Esophagus squamous epithelium (tissue), 5 donors: ENCODE measurements at regions not wholly inside any gene's neighbourhood (a gene's known extent, or its start where the extent isn't known, plus 50 kb on each side); places are given as distances from the start of the nearest gene placed in this dataset.

ENCODE experiments used
- DNase-seq: peaks from one replicate; lab custom pipeline; 2025; lab: John Stamatoyannopoulos, UW
- H3K27ac ChIP-seq, 4 donors: fragments of 200-600 bp; sonication (generic); one replicate each; pipeline ENCODE4 v1.5.1; 2016 to 2019; ENCODE audit warnings: mild to moderate bottlenecking in 1 of 4
- H3K27me3 ChIP-seq, 4 donors: fragments of 200-600 bp; sonication (generic); 1 replicate in 3 of 4; 2 replicates in 1 of 4; pipeline versions ENCODE4 v1.5.1 to v1.6.0; 2017 to 2021; ENCODE audit warnings: antibody characterized with exemption in 1 of 4
- H3K36me3 ChIP-seq, 3 donors: fragments of 200-600 bp; sonication (generic); one replicate each; pipeline ENCODE4 v1.5.1; 2016 to 2019
- H3K4me1 ChIP-seq, 3 donors: fragments of 200-600 bp; sonication (generic); one replicate each; pipeline ENCODE4 v1.5.1; 2017 to 2019
- H3K4me3 ChIP-seq, 4 donors: fragments of 200-600 bp; sonication (generic); 1 replicate in 3 of 4; 2 replicates in 1 of 4; pipeline ENCODE4 v1.5.1; 2016 to 2019; ENCODE audit warnings: mild to moderate bottlenecking in 2 of 4, moderate library complexity in 1 of 4
- H3K9me3 ChIP-seq, 3 donors: fragments of 200-600 bp; sonication (generic); one replicate each; pipeline ENCODE4 v1.5.1; 2016 to 2019
- POLR2A ChIP-seq, 4 donors: fragments of 450-650 bp; IDR thresholded peaks; one replicate each; pipeline ENCODE4 v1.6.1; 2017; ENCODE audit warnings: antibody characterized with exemption in 4 of 4, mild to moderate bottlenecking in 4 of 4, moderate library complexity in 3 of 4
- WGBS, 2 donors: methylation state at CpG; one replicate each; pipeline ENCODE4 v1.1.5; 2018; 5-methylcytosine and 5-hydroxymethylcytosine counted together
- intact Hi-C: fragments of 100-400 bp; cut with DNase I; formaldehyde crosslinking; loops from one replicate; pipeline ENCODE4 v1.15.0; 2022
- TF ChIP-seq, protein P1 (sequence below), 6 experiments: fragments of 450-650 bp in 4 of 6; fragments of 200-600 bp in 2 of 6; sonication (generic) in 2 of 6; IDR thresholded peaks; one replicate each; pipeline ENCODE4 v1.5.1; 2016 to 2019; ENCODE audit warnings: antibody characterized with exemption in 6 of 6, mild to moderate bottlenecking in 4 of 6, moderate library complexity in 4 of 6
- donor health status: DM: yes; HTN: yes; CAD: no.

DNA sequence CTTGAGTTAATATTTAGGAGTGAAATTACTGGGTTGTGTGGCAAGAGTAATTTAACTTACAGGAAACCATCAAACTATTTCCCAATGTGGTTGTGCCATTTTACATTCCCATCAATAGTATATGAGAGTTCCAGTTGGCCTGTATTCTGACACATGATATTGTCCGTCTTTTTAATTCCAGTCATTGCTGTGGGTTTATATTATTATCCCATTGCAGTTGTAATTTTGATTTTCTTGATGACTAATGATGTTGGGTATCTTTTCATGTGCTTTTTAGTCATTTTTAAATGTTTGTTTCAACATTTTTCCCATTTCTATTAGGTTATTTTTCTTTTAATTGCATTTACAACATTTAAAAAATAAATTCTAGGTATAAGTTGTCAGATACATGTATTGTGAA lies 614.0 kb downstream of the UTRN start:
- Histone ChIP-seq H3K36me3 (no peaks in the 10 kb centered on the region), H3K27me3 (no peaks in the 10 kb centered on the region), H3K4me3 (no peak overlapping the region), H3K4me1 (no peaks in the 10 kb centered on the region), H3K27ac (no peak overlapping the region), H3K9me3 (peaks cover 0 to 13% (median 0%) of the 10 kb centered on the region in 3 donors)
- no peak for DNase-seq
- TF ChIP-seq POLR2A (IDR thresholded peaks at IDR 0.05): no peak
- TF ChIP-seq, protein P1, sequence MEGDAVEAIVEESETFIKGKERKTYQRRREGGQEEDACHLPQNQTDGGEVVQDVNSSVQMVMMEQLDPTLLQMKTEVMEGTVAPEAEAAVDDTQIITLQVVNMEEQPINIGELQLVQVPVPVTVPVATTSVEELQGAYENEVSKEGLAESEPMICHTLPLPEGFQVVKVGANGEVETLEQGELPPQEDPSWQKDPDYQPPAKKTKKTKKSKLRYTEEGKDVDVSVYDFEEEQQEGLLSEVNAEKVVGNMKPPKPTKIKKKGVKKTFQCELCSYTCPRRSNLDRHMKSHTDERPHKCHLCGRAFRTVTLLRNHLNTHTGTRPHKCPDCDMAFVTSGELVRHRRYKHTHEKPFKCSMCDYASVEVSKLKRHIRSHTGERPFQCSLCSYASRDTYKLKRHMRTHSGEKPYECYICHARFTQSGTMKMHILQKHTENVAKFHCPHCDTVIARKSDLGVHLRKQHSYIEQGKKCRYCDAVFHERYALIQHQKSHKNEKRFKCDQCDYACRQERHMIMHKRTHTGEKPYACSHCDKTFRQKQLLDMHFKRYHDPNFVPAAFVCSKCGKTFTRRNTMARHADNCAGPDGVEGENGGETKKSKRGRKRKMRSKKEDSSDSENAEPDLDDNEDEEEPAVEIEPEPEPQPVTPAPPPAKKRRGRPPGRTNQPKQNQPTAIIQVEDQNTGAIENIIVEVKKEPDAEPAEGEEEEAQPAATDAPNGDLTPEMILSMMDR (IDR thresholded peaks at IDR 0.05): no peak
- intact Hi-C loops: no loop called here
- 70 to 79% methylated on average over 1 of the region's 1 CpG for WGBS, 2 donors

DNA sequence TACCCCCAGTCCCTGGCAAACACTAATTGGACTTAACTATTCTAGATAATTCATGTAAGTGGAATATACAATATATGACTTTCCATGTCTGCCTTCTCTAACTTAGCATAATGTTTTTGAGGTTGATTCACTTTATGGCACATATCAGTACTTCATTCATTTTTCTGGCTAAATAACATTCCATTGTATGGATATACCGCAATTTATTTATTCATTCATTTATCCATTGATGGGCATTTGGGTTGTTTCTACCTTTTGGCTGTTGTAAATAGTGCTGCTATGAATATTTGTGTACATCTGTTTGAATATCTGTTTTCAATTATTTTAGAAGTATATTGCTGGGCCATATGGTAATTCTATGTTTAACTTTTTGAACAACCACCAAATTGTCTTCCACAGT lies 616.3 kb downstream of the UTRN start:
- no peak for DNase-seq
- no peaks in the 10 kb centered on the region for H3K27me3 ChIP-seq
- intact Hi-C loops: no loop called here
- no peak overlapping the region for H3K27ac ChIP-seq
- H3K36me3 ChIP-seq: no peaks in the 10 kb centered on the region
- WGBS, 2 donors: 27 to 95% methylated on average over 1 of the region's 1 CpG
- peaks cover 0 to 13% (median 0%) of the 10 kb centered on the region in 3 donors for H3K9me3 ChIP-seq
- H3K4me1 ChIP-seq: no peaks in the 10 kb centered on the region
- TF ChIP-seq POLR2A (IDR thresholded peaks at IDR 0.05): no peak
- TF ChIP-seq, protein P1 (IDR thresholded peaks at IDR 0.05): no peak
- no peak overlapping the region for H3K4me3 ChIP-seq

DNA sequence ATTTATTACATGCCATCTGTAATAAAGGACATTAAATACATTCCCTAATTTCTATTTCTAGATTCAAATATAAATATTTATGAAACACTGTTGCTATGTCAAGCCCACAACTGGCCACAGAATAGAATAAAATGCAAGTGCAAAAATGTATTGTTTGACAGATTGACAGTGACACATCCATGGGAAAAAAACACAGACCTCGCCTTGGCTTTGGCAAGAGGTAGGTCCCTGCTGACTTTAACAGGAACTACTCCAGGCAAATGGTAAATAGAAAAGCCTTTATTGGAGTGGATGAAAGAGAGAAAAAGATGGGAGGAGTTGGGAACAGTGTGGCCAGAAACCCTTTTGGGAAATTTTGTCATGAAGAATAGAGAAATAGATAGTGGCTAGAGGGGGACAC lies 622.9 kb downstream of the UTRN start:
- intact Hi-C loops: no loop called here
- H3K36me3 ChIP-seq: no peaks in the 10 kb centered on the region
- H3K27me3 ChIP-seq: peaks cover 0 to 3% (median 0%) of the 10 kb centered on the region in 4 donors
- H3K4me3 ChIP-seq: no peak overlapping the region
- DNase-seq: no peak
- no peak overlapping the region for H3K27ac ChIP-seq
- H3K9me3 ChIP-seq: no peaks in the 10 kb centered on the region
- WGBS, 2 donors: 36 to 73% methylated on average over 1 of the region's 1 CpG
- no peak for TF ChIP-seq POLR2A (IDR thresholded peaks at IDR 0.05)
- TF ChIP-seq, protein P1 (IDR thresholded peaks at IDR 0.05): no peak
- peaks cover 0 to 9% (median 0%) of the 10 kb centered on the region in 3 donors for H3K4me1 ChIP-seq

DNA sequence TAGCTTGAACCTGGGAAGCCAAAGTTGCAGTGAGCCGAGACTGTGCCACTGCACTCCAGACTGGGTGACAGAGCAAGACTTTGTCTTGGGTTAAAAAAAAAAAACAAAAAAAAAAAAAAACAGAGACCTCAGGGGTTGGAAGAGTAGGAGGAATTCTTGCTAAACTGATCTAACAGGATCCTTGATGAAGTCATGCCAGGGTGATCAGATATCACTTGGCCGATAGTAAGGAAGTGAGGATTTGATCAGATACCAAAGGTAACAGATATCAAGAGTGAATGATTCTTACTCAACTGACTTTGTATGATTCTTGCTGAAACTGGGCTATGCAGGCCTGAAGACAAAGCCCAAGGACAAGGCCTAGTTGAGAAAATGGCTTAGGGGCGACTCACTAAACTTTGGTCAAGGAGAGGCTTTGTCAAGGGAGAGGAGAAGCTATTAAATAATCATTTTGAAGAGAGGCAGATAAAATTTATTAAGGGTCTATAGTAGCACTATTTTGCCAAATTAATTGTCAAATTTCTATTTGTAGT lies 624.7 kb downstream of the UTRN start:
- intact Hi-C loops: no loop called here
- Histone ChIP-seq H3K27me3 (peaks cover 0 to 3% (median 0%) of the 10 kb centered on the region in 4 donors), H3K9me3 (no peaks in the 10 kb centered on the region), H3K4me3 (no peak overlapping the region), H3K36me3 (no peaks in the 10 kb centered on the region), H3K4me1 (peaks cover 0 to 10% (median 0%) of the 10 kb centered on the region in 3 donors), H3K27ac (no peak overlapping the region)
- 87 to 88% methylated on average over 3 of the region's 3 CpGs for WGBS, 2 donors
- DNase-seq: no peak
- TF ChIP-seq, protein P1 (IDR thresholded peaks at IDR 0.05): no peak
- TF ChIP-seq POLR2A (IDR thresholded peaks at IDR 0.05): no peak

DNA sequence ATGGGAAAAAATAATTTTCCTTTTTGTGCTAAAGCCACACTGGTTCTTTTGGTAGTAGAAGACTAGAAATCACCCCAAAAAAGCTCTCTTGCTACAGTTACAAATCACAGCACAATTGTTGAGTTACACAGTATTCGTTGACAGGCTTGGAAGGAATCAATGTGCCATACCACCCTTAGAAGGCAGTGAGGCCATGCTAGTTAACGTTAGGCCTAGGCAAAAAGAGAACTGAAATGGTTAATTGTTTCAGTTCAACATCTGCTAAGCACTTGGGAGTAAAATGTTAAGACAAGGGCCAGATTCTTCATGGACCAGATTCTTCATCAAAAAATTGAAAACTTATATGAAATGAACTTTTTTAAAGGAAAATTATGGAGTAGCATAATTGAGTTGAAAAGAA lies 626.2 kb downstream of the UTRN start:
- no peak overlapping the region for H3K4me3 ChIP-seq
- WGBS, 2 donors: 73 to 80% methylated on average over 2 of the region's 2 CpGs
- peaks cover 0 to 3% (median 0%) of the 10 kb centered on the region in 4 donors for H3K27me3 ChIP-seq
- no peak for DNase-seq
- H3K9me3 ChIP-seq: no peaks in the 10 kb centered on the region
- peaks cover 0 to 10% (median 0%) of the 10 kb centered on the region in 3 donors for H3K4me1 ChIP-seq
- intact Hi-C loops: no loop called here
- no peaks in the 10 kb centered on the region for H3K36me3 ChIP-seq
- no peak for TF ChIP-seq POLR2A (IDR thresholded peaks at IDR 0.05)
- TF ChIP-seq, protein P1 (IDR thresholded peaks at IDR 0.05): no peak
- H3K27ac ChIP-seq: no peak overlapping the region
